ENCODE measurements at regions not wholly inside any gene's neighbourhood (a gene's known extent, or its start where the extent isn't known, plus 50 kb on each side); places are given as distances from the start of the nearest gene placed in this dataset.

DNA sequence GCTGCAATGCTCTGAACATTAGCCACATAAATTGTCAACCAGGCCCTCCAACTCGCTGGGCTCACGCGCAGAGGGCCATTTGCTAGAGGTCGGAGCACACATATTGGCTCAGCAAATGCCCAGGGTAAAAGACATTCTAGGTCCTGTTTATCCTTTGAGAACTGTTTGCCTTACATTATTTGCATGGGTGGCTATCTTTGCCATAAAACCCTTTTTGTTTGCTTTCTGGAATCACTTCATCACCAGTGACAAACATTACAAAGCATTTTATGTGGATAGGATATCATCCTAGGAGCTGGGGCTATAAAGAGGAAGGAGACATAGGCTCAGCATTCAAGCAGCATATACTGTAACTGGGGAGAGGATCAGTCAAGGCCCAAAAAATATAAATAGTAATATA is 149.2 kb upstream of the RAI2 start:
- H3K27me3 ChIP-seq: no peaks in the 10 kb centered on the region
- WGBS, 2 donors: 88 to 90% methylated on average over 4 of the region's 4 CpGs
- no peaks in the 10 kb centered on the region for H3K4me1 ChIP-seq
- DNase-seq (no peak), ATAC-seq (ENCODE audit: low FRiP score in 2 of 2) (no peak)
- H3K36me3 ChIP-seq: no peaks in the 10 kb centered on the region
- TF ChIP-seq POLR2AphosphoS5 (IDR thresholded peaks at IDR 0.05): no peak
- TF ChIP-seq EP300 (IDR thresholded peaks at IDR 0.05): no peak
- TF ChIP-seq POLR2A (IDR thresholded peaks at IDR 0.05): no peak
- TF ChIP-seq, protein P1, sequence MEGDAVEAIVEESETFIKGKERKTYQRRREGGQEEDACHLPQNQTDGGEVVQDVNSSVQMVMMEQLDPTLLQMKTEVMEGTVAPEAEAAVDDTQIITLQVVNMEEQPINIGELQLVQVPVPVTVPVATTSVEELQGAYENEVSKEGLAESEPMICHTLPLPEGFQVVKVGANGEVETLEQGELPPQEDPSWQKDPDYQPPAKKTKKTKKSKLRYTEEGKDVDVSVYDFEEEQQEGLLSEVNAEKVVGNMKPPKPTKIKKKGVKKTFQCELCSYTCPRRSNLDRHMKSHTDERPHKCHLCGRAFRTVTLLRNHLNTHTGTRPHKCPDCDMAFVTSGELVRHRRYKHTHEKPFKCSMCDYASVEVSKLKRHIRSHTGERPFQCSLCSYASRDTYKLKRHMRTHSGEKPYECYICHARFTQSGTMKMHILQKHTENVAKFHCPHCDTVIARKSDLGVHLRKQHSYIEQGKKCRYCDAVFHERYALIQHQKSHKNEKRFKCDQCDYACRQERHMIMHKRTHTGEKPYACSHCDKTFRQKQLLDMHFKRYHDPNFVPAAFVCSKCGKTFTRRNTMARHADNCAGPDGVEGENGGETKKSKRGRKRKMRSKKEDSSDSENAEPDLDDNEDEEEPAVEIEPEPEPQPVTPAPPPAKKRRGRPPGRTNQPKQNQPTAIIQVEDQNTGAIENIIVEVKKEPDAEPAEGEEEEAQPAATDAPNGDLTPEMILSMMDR (IDR thresholded peaks at IDR 0.05): no peak
- no peak overlapping the region for H3K27ac ChIP-seq
- no peaks in the 10 kb centered on the region for H3K9me3 ChIP-seq
- no peak overlapping the region for H3K4me3 ChIP-seq

DNA sequence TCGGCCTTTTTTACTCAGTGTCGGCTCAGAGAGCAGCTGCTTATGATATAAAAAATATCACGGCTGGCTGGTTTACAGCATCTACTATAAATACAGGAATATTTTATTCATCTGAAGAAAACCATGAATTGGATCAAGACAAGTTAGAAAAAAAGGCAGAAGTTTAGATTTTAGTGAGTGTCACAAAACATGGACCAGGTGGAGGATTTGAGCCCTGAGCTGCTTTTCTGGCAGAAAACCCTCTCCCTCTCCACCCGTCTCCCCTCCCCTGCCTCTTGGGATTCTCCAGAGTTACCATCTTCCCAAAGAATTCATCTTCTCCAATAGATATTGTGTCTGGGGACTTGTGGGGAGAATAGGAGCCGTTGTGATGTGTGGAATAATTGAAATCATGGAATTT is 142.8 kb upstream of the RAI2 start:
- Histone ChIP-seq H3K36me3 (no peaks in the 10 kb centered on the region), H3K9me3 (no peaks in the 10 kb centered on the region), H3K27ac (no peak overlapping the region), H3K4me3 (no peak overlapping the region), H3K4me1 (no peaks in the 10 kb centered on the region), H3K27me3 (no peaks in the 10 kb centered on the region)
- ATAC-seq (ENCODE audit: low FRiP score in 2 of 2) (no peak), DNase-seq (no peak)
- 52 to 74% methylated on average over 5 of the region's 5 CpGs for WGBS, 2 donors
- TF ChIP-seq POLR2AphosphoS5 (IDR thresholded peaks at IDR 0.05) (no peak), POLR2A (IDR thresholded peaks at IDR 0.05) (no peak), EP300 (IDR thresholded peaks at IDR 0.05) (no peak)
- TF ChIP-seq, protein P1 (IDR thresholded peaks at IDR 0.05): no peak

DNA sequence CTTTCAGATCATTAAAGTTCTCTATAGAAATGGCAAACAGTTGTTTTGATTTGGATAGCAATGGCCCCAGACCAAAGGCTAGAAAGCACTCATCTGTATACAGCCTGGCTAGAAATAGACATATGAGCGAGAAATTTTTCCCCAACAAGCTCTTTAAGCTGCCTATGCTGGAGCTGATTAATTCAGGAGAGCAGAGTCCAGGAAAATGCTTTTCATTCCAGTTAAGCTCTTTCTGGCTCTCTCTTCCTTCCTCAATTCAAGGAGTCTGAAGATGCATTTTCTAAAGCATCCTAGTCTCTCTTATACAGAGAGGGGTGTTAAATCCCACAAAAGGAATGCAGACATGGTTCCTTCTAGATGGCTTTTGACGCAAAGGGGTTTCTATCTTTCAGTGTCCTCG is 141.7 kb upstream of the RAI2 start:
- H3K36me3 ChIP-seq: no peaks in the 10 kb centered on the region
- DNase-seq (no peak), ATAC-seq (ENCODE audit: low FRiP score in 2 of 2) (no peak)
- no peaks in the 10 kb centered on the region for H3K4me1 ChIP-seq
- H3K4me3 ChIP-seq: no peak overlapping the region
- TF ChIP-seq, protein P1 (IDR thresholded peaks at IDR 0.05): no peak
- TF ChIP-seq POLR2AphosphoS5 (IDR thresholded peaks at IDR 0.05) (no peak), POLR2A (IDR thresholded peaks at IDR 0.05) (no peak), EP300 (IDR thresholded peaks at IDR 0.05) (no peak)
- 76 to 79% methylated on average over 3 of the region's 3 CpGs for WGBS, 2 donors
- H3K9me3 ChIP-seq: no peaks in the 10 kb centered on the region
- no peaks in the 10 kb centered on the region for H3K27me3 ChIP-seq
- H3K27ac ChIP-seq: no peak overlapping the region

DNA sequence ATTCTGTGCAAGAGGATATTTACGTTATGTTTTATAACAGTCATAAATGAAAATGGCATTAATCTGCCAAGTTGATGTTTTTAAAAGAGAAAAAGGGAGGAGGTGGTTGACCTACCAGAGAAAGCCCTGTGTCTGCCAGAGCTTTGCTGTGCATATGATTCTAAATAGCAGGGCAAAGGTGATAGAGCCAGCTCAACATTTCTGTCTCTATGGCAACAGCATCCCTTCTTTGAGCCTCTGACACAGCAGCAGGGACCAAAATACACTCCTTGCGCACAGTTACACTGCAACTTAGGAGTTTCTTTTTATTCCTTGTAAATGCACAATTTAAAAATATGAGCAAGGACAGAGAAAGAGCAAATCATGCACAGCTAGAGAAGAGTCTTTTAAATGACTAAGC is 133.3 kb upstream of the RAI2 start:
- Histone ChIP-seq H3K27ac (no peak overlapping the region), H3K4me3 (no peak overlapping the region), H3K4me1 (no peaks in the 10 kb centered on the region), H3K9me3 (no peaks in the 10 kb centered on the region), H3K27me3 (no peaks in the 10 kb centered on the region), H3K36me3 (no peaks in the 10 kb centered on the region)
- DNase-seq (no peak), ATAC-seq (ENCODE audit: low FRiP score in 2 of 2) (no peak)
- WGBS, 2 donors: 68% methylated on average over 2 of the region's 2 CpGs
- TF ChIP-seq EP300 (IDR thresholded peaks at IDR 0.05) (no peak), POLR2A (IDR thresholded peaks at IDR 0.05) (no peak)

DNA sequence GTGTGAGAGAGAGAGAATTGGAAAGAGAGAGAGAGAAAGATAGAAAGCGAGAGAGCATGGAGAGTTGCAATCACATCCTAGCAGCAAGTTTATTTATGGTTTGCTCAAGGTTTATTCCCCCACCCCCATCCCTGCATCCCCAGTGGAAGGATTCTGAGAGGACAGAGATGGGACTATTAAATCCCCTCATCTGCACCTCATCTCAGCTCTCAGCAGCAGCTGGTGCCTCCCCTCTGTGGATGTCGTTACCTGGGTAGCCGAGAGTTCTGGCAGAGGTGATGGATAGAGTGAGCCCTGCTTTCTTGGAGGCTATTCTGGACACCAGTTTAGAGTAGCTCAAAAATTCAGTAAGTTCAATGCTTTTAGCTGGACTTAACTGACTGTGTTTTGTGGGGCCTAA is 132.0 kb upstream of the RAI2 start:
- TF ChIP-seq, protein P1 (IDR thresholded peaks at IDR 0.05): no peak
- TF ChIP-seq POLR2AphosphoS5 (IDR thresholded peaks at IDR 0.05): no peak
- no peak for TF ChIP-seq POLR2A (IDR thresholded peaks at IDR 0.05)
- H3K4me3 ChIP-seq: no peak overlapping the region
- H3K36me3 ChIP-seq: no peaks in the 10 kb centered on the region
- DNase-seq (no peak), ATAC-seq (ENCODE audit: low FRiP score in 2 of 2) (no peak)
- no peaks in the 10 kb centered on the region for H3K27me3 ChIP-seq
- H3K9me3 ChIP-seq: no peaks in the 10 kb centered on the region
- no peaks in the 10 kb centered on the region for H3K4me1 ChIP-seq
- H3K27ac ChIP-seq: no peak overlapping the region
- WGBS, 2 donors: 64 to 87% methylated on average over 3 of the region's 3 CpGs
